ENCODE measurements at regions not wholly inside any gene's neighbourhood (a gene's known extent, or its start where the extent isn't known, plus 50 kb on each side); places are given as distances from the start of the nearest gene placed in this dataset.

GRCh38 chr2:54054271-54054670 lies 61.1 kb upstream of the ACYP2 start:
- no peak for DNase-seq
- intact Hi-C loops (cut with micrococcal nuclease; ENCODE audit: unreplicated experiment): no loop called here
- Mint-ChIP-seq H3K4me3 (ENCODE audit: low read depth, unreplicated experiment) (no peak overlapping the region), H3K9me3 (ENCODE audit: low read depth, unreplicated experiment) (peaks cover 4% of the 10 kb centered on the region), H3K36me3 (ENCODE audit: insufficient read depth, unreplicated experiment) (no peaks in the 10 kb centered on the region), H3K27me3 (ENCODE audit: unreplicated experiment) (no peaks in the 10 kb centered on the region), H3K27ac (ENCODE audit: unreplicated experiment) (no peak overlapping the region), H3K4me1 (ENCODE audit: low read depth, unreplicated experiment) (no peaks in the 10 kb centered on the region)
- CTCF ChIA-PET: no interaction called here
- no TSS peak for BruUV-seq (replicated peaks)
- no peak for TF ChIP-seq CTCF (IDR thresholded peaks at IDR 0.05; ENCODE audit: unreplicated experiment)

- no TSS peak for BruUV-seq (replicated peaks)
- CTCF ChIA-PET: no interaction called here
- H3K4me3 Mint-ChIP-seq (ENCODE audit: low read depth, unreplicated experiment): no peak overlapping the region
- H3K27ac Mint-ChIP-seq (ENCODE audit: unreplicated experiment): no peak overlapping the region
- H3K36me3 Mint-ChIP-seq (ENCODE audit: insufficient read depth, unreplicated experiment): no peaks in the 10 kb centered on the region
- no peak for DNase-seq
- intact Hi-C loops (cut with micrococcal nuclease; ENCODE audit: unreplicated experiment): no loop called here
- no peak for TF ChIP-seq CTCF (IDR thresholded peaks at IDR 0.05; ENCODE audit: unreplicated experiment)
- no peaks in the 10 kb centered on the region for H3K27me3 Mint-ChIP-seq (ENCODE audit: unreplicated experiment)
- no peaks in the 10 kb centered on the region for H3K4me1 Mint-ChIP-seq (ENCODE audit: low read depth, unreplicated experiment)
- H3K9me3 Mint-ChIP-seq (ENCODE audit: low read depth, unreplicated experiment): peaks cover 4% of the 10 kb centered on the region
Measured at GRCh38 chr2:54053830-54054229, 61.6 kb upstream of the ACYP2 start.

GRCh38 chr2:54052825-54053718 lies 62.3 kb upstream of the ACYP2 start:
- Mint-ChIP-seq H3K9me3 (ENCODE audit: low read depth, unreplicated experiment) (peaks cover 2% of the 10 kb centered on the region), H3K4me3 (ENCODE audit: low read depth, unreplicated experiment) (no peak overlapping the region), H3K27me3 (ENCODE audit: unreplicated experiment) (no peaks in the 10 kb centered on the region), H3K27ac (ENCODE audit: unreplicated experiment) (no peak overlapping the region), H3K36me3 (ENCODE audit: insufficient read depth, unreplicated experiment) (no peaks in the 10 kb centered on the region), H3K4me1 (ENCODE audit: low read depth, unreplicated experiment) (no peaks in the 10 kb centered on the region)
- CTCF ChIA-PET: interaction anchor here (0.9 kb wide), 1 partner anchor 9 kb away, joined by 3 read pairs; no protein-coding TSS in a partner anchor
- no peak for DNase-seq
- BruUV-seq (replicated peaks): no TSS peak
- TF ChIP-seq CTCF (IDR thresholded peaks at IDR 0.05; ENCODE audit: unreplicated experiment): no peak
- intact Hi-C loops (cut with micrococcal nuclease; ENCODE audit: unreplicated experiment): no loop called here

GRCh38 chr2:54050445-54050844 lies 65.0 kb upstream of the ACYP2 start:
- no peak overlapping the region for H3K27ac Mint-ChIP-seq (ENCODE audit: unreplicated experiment)
- H3K4me3 Mint-ChIP-seq (ENCODE audit: low read depth, unreplicated experiment): no peak overlapping the region
- intact Hi-C loops (cut with micrococcal nuclease; ENCODE audit: unreplicated experiment): no loop called here
- H3K9me3 Mint-ChIP-seq (ENCODE audit: low read depth, unreplicated experiment): no peaks in the 10 kb centered on the region
- BruUV-seq (replicated peaks): no TSS peak
- no peak for TF ChIP-seq CTCF (IDR thresholded peaks at IDR 0.05; ENCODE audit: unreplicated experiment)
- H3K27me3 Mint-ChIP-seq (ENCODE audit: unreplicated experiment): no peaks in the 10 kb centered on the region
- H3K4me1 Mint-ChIP-seq (ENCODE audit: low read depth, unreplicated experiment): no peaks in the 10 kb centered on the region
- CTCF ChIA-PET: no interaction called here
- DNase-seq: no peak
- H3K36me3 Mint-ChIP-seq (ENCODE audit: insufficient read depth, unreplicated experiment): no peaks in the 10 kb centered on the region

Measured in Calu3 (cell line).